Stimulated activated CD4-positive, alpha-beta T cell treated with anti-CD3 and anti-CD28 coated beads, Interleukin-12 subunit alpha, Interleukin-12 subunit beta, amount 100 ng/mL, for 24 hours (primary cell): ENCODE measurements at regions not wholly inside any gene's neighbourhood (a gene's known extent, or its start where the extent isn't known, plus 50 kb on each side); places are given as distances from the start of the nearest gene placed in this dataset.
"Not testable (repeated sequence)": the region's sequence is repeated elsewhere in the genome, so short reads cannot be mapped to it uniquely, and the experiment has no call there.

Source experiments
- DNase-seq, 2 experiments: peaks; one replicate each; pipeline ENCODE4 v3.0.0-alpha.2; 2020; ENCODE audit warnings: low read depth in 2 of 2

GRCh38 chr20:48018851-48019250 is 233.6 kb upstream of the SULF2 start:
- not testable (repeated sequence) for DNase-seq

GRCh38 chr20:48017992-48018391 is 232.7 kb upstream of the SULF2 start:
- no peak for DNase-seq

- no peak for DNase-seq
Observed at GRCh38 chr20:48017509-48017908, 232.2 kb upstream of the SULF2 start.

GRCh38 chr20:48015943-48016723 is 230.9 kb upstream of the SULF2 start:
- no peak for DNase-seq

GRCh38 chr20:48015141-48015910 is 230.0 kb upstream of the SULF2 start:
- DNase-seq = no peak

- no peak for DNase-seq
Observed at GRCh38 chr20:48012401-48012974, 227.2 kb upstream of the SULF2 start.

GRCh38 chr20:48011025-48011424 is 225.7 kb upstream of the SULF2 start:
- no peak for DNase-seq

GRCh38 chr20:48010623-48011022 is 225.3 kb upstream of the SULF2 start:
- DNase-seq = no peak

- no peak for DNase-seq
Observed at GRCh38 chr20:48008850-48009515, 223.7 kb upstream of the SULF2 start.

- DNase-seq = no peak
Observed at GRCh38 chr20:48007351-48007750, 222.1 kb upstream of the SULF2 start.

- no peak for DNase-seq
Observed at GRCh38 chr20:48006036-48006833, 221.0 kb upstream of the SULF2 start.

- no peak for DNase-seq
Observed at GRCh38 chr20:48003021-48003420, 217.7 kb upstream of the SULF2 start.

- DNase-seq = no peak
Observed at GRCh38 chr20:48002517-48002970, 217.3 kb upstream of the SULF2 start.

GRCh38 chr20:47999166-47999565 is 213.9 kb upstream of the SULF2 start:
- DNase-seq = no peak

GRCh38 chr20:47998736-47999135 is 213.5 kb upstream of the SULF2 start:
- no peak for DNase-seq

GRCh38 chr20:47995661-47996060 is 210.4 kb upstream of the SULF2 start:
- no peak for DNase-seq

GRCh38 chr20:47993817-47994216 is 208.5 kb upstream of the SULF2 start:
- DNase-seq = no peak

- no peak for DNase-seq
Observed at GRCh38 chr20:47993035-47993755, 207.9 kb upstream of the SULF2 start.

- DNase-seq = no peak
Observed at GRCh38 chr20:47991875-47992488, 206.7 kb upstream of the SULF2 start.

- DNase-seq = no peak
Observed at GRCh38 chr20:47990507-47991150, 205.3 kb upstream of the SULF2 start.
